Activated CD4-positive, alpha-beta T cell treated with anti-CD3 and anti-CD28 coated beads, Interleukin-2, amount 10 ng/mL, durations not matched to agents 7 days and 5 days (primary cell): ENCODE measurements at regions not wholly inside any gene's neighbourhood (a gene's known extent, or its start where the extent isn't known, plus 50 kb on each side); places are given as distances from the start of the nearest gene placed in this dataset.

Experiments used
- CTCF ChIA-PET: fragments of 350-600 bp; sonication (Branson Sonifier 250); formaldehyde crosslinking; loops from one replicate; lab custom pipeline; 2021; ENCODE audit warnings: antibody characterized with exemption; lab: Charles Lee
- POLR2A ChIA-PET: fragments of 350-600 bp; sonication (Branson Sonifier 250); formaldehyde crosslinking; loops from one replicate; lab custom pipeline; 2021; ENCODE audit warnings: antibody characterized with exemption; lab: Charles Lee
- DNase-seq: peaks from one replicate; pipeline ENCODE4 v3.0.0-alpha.2; 2020
- H3K27ac Mint-ChIP-seq: one replicate; pipeline ENCODE4 v1.8.0; 2021; ENCODE audit warnings: mild to moderate bottlenecking, moderate library complexity, mixed read lengths
- H3K27me3 Mint-ChIP-seq: one replicate; pipeline ENCODE4 v1.8.0; 2021; ENCODE audit warnings: mixed read lengths
- H3K36me3 Mint-ChIP-seq: one replicate; pipeline ENCODE4 v1.8.0; 2021; ENCODE audit warnings: low read depth, mixed read lengths
- H3K4me1 Mint-ChIP-seq: one replicate; pipeline ENCODE4 v1.8.0; 2021; ENCODE audit warnings: mixed read lengths
- H3K4me3 Mint-ChIP-seq: one replicate; pipeline ENCODE4 v1.8.0; 2021; ENCODE audit warnings: mild to moderate bottlenecking, moderate library complexity, mixed read lengths
- H3K9me3 Mint-ChIP-seq: one replicate; pipeline ENCODE4 v1.8.0; 2021; ENCODE audit warnings: mixed read lengths

DNA sequence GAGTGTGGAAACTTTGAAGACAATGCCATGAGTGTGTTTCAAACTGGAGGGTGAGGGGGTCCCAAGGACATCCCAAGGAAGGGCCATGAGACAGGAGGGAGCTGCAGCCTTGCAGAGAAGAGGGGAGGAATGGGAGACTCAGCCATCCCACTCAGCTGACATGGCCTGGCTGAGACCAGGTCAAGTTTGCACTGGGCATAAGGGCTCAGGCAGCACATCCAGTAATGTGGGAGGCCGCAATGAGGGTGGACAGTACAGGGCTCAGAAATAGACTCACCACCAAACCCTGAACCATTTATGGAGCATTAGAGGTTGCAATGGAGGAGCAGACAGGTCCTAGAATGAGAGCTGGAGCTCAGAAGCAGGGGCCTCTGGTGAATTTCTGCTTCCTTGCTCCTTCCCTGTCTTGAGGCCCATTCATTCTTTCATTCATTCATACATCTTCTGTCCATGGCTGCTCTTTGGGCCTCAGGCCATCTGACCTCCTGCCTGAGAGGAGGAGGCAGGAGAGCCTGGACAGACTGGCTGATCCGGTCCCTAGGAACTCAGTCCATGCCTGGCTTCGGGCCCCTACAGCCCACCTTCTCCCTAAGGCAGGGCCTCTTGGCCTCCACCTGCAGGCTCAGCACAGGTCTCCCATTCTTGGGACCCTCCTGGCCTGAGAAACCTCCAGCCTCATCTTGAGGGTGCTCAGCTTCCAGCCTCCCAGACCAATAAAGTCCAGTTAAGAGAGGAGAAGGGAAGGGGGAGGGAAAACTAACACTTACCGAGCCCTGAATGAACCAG, 70.5 kb upstream of the CDH5 start:
- Mint-ChIP-seq H3K4me1 (peaks cover 14% of the 10 kb centered on the region), H3K36me3 (no peaks in the 10 kb centered on the region), H3K27ac (no peak overlapping the region), H3K27me3 (peaks cover 2% of the 10 kb centered on the region), H3K4me3 (no peak overlapping the region), H3K9me3 (peaks cover 7% of the 10 kb centered on the region)
- no peak for DNase-seq
- CTCF ChIA-PET: no interaction called here
- POLR2A ChIA-PET: no interaction called here

DNA sequence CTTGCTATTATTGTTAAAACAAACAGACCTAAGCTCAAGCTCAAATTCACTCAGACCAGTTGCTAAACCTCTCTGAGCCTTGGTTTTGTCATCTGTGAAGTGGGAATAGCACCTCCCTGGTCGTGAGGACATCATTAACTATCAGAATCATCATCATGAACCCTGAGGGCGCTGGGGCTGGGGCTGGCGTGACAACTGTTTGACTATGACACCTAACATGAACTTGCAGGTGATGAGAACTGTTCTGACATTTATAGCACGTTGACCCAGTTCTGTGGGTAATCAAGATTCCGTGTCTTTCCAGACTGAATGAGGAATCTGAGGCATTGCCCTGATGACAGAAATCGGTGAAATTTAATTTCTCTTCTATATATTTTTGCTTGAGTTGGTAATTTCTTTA, 71.3 kb upstream of the CDH5 start:
- CTCF ChIA-PET: no interaction called here
- Mint-ChIP-seq H3K36me3 (no peaks in the 10 kb centered on the region), H3K27me3 (peaks cover 2% of the 10 kb centered on the region), H3K9me3 (peaks cover 4% of the 10 kb centered on the region), H3K27ac (no peak overlapping the region), H3K4me1 (peaks cover 10% of the 10 kb centered on the region), H3K4me3 (no peak overlapping the region)
- DNase-seq: no peak
- POLR2A ChIA-PET: no interaction called here

DNA sequence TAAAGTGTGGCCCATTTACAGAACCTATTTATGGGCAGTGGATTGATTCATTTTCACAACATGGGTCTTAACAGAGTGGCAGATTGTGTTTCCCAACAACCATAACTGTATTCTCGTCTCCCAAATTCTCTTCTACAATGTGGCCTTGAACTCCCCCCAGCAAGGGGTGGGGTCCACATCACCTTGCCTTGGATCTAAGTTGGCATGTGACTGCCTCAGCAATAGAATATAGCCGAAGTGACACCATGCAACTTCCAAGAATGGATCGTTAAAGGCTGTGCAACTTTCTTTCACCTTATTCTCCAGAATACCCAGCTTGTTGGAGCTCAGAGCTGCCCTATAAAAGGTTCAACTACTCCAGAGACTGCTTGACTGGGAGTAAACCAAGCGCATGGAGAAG, 72.0 kb upstream of the CDH5 start:
- no peak for DNase-seq
- ChIA-PET CTCF (no interaction called here), POLR2A (no interaction called here)
- peaks cover 2% of the 10 kb centered on the region for H3K27me3 Mint-ChIP-seq
- H3K4me3 Mint-ChIP-seq: no peak overlapping the region
- H3K4me1 Mint-ChIP-seq: peaks cover 6% of the 10 kb centered on the region
- peaks cover 4% of the 10 kb centered on the region for H3K9me3 Mint-ChIP-seq
- no peak overlapping the region for H3K27ac Mint-ChIP-seq
- H3K36me3 Mint-ChIP-seq: no peaks in the 10 kb centered on the region

DNA sequence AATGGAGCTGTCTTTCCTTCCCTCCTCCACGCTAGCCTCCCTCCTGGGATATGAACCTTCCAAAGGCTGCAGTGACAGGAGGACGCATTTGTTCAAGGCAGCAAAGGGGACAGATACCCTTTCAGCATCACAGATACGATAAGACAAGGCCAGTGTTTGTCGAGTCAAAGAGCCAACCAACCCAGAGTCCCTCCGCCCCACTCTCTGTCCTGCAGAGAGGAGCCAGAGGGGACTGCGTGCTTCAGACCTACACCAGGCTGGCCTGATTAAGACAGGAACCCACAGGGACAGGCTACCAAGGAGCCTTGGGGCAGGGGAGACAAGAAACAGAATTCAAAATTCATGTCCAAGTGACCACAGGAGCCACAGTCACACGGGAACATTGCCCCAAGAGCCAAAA, 72.6 kb upstream of the CDH5 start:
- ChIA-PET POLR2A (no interaction called here), CTCF (no interaction called here)
- DNase-seq: no peak
- Mint-ChIP-seq H3K27me3 (peaks cover 2% of the 10 kb centered on the region), H3K36me3 (no peaks in the 10 kb centered on the region), H3K4me1 (peaks cover under 1% of the 10 kb centered on the region), H3K4me3 (no peak overlapping the region), H3K27ac (no peak overlapping the region), H3K9me3 (peaks cover under 1% of the 10 kb centered on the region)

DNA sequence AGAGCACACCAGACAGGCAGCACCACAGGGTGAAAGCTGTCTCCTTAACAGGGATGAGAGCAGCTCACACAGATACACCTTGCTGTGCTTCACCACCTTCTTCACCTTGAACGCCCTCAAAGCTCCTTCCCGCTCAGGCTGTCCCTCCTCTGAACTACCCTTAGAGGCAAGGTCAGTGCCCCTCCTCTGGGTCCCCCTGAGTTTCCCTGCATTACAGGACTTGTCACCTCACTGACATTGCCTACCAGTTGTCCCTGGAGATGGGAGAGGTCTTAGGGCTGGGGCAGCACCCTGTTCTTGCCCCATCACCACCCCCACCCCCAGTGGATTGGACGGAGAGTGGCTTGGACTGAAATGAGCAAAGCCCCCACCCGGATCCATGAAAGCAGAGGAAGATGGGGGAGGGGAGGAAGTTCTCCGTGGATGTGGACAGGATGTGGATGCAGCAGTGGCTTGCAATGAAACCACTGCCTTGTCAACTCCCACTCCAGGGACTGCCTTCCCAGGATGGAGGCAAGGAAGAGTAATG, 73.2 kb upstream of the CDH5 start:
- DNase-seq: no peak
- CTCF ChIA-PET: no interaction called here

DNA sequence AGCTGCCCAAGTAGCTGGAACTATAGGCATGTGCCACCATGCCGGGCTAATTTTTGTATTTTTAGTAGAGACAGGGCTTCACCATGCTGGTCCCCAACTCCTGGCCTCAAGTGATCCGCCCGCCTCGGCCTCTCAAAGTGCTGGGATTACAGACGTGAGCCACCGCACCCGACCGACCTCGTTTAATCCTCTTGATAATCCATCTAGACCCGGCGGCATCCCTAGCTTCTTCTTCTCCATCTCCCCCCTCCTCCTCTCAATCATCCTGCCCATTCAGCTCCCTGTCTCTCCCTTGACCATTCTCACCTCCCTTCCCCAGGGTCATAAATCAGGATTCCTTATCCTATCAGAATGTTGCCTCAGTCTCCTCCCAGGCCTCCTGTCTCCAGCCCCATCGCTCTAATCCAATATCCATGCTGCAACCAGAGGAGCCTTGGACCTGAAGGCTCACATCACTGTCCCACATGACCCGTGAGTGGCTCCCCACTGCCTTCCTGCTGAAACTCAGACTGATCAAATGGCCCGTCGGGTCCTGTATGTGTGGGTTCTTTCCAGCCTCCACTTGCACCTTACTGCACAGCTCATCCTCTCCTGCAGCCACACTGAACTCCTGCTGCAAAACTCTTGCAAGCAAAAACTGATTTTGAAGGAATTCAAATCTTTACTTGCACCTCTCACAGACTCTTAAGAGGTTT, 74.1 kb upstream of the CDH5 start:
- H3K27ac Mint-ChIP-seq: no peak overlapping the region
- H3K4me1 Mint-ChIP-seq: no peaks in the 10 kb centered on the region
- no peaks in the 10 kb centered on the region for H3K9me3 Mint-ChIP-seq
- peaks cover 2% of the 10 kb centered on the region for H3K27me3 Mint-ChIP-seq
- CTCF ChIA-PET: interaction anchor here (1.4 kb wide), 1 partner anchor 19 kb away, joined by 4 read pairs; no protein-coding TSS in a partner anchor
- no peaks in the 10 kb centered on the region for H3K36me3 Mint-ChIP-seq
- no peak for DNase-seq
- H3K4me3 Mint-ChIP-seq: no peak overlapping the region
- POLR2A ChIA-PET: no interaction called here

More for the DNA sequence above, 73.2 kb upstream of the CDH5 start:
- H3K4me1 Mint-ChIP-seq: no peaks in the 10 kb centered on the region
- no peaks in the 10 kb centered on the region for H3K9me3 Mint-ChIP-seq
- no peak overlapping the region for H3K27ac Mint-ChIP-seq
- no peaks in the 10 kb centered on the region for H3K36me3 Mint-ChIP-seq
- H3K4me3 Mint-ChIP-seq: no peak overlapping the region
- POLR2A ChIA-PET: no interaction called here
- H3K27me3 Mint-ChIP-seq: peaks cover 2% of the 10 kb centered on the region

DNA sequence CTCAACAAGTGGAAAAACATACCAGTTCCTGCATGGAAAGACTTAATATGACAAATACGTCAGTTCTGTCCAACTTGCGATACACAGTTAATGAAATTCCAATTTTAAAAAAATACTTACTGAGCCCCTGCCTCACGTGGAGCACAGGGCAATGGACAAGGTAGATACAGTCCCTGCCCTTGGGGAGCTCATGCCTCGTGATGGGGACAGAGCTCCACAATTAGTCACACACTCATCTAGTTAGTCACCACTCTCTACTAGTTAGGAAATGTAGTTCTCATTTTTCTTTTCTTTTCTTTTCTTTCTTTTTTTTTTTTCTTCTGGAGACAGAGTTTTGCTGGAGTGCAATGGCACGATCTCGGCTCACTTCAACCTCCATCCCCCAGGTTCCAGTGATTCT, 74.7 kb upstream of the CDH5 start:
- Mint-ChIP-seq H3K9me3 (no peaks in the 10 kb centered on the region), H3K27ac (no peak overlapping the region), H3K27me3 (peaks cover 2% of the 10 kb centered on the region), H3K4me3 (no peak overlapping the region), H3K4me1 (no peaks in the 10 kb centered on the region), H3K36me3 (no peaks in the 10 kb centered on the region)
- ChIA-PET POLR2A (no interaction called here), CTCF (interaction anchor here (1.4 kb wide), 1 partner anchor 18 kb away, joined by 4 read pairs; no protein-coding TSS in a partner anchor)
- DNase-seq: no peak

DNA sequence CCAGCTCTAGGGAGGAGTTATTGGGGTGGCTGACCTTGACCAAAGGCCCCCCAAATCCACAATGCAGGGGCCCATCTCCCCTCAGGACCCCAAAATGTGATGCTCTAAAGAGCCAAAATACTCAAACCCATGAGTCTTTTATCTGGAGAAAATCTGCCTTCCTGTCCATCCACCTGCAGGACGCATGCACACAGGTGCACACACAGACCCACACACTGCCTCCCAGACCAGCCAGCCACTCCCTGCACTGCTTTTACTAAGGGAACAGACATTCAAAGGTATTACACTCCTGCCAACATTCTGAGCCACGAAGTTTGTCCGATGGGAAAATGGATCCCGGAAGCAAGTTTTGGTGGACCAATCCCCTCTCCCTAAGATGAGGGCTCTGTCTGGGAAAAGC, 76.1 kb upstream of the CDH5 start:
- CTCF ChIA-PET: no interaction called here
- no peaks in the 10 kb centered on the region for H3K27me3 Mint-ChIP-seq
- H3K36me3 Mint-ChIP-seq: no peaks in the 10 kb centered on the region
- no peaks in the 10 kb centered on the region for H3K9me3 Mint-ChIP-seq
- DNase-seq: no peak
- POLR2A ChIA-PET: no interaction called here
- H3K4me1 Mint-ChIP-seq: no peaks in the 10 kb centered on the region
- no peak overlapping the region for H3K4me3 Mint-ChIP-seq
- H3K27ac Mint-ChIP-seq: no peak overlapping the region

DNA sequence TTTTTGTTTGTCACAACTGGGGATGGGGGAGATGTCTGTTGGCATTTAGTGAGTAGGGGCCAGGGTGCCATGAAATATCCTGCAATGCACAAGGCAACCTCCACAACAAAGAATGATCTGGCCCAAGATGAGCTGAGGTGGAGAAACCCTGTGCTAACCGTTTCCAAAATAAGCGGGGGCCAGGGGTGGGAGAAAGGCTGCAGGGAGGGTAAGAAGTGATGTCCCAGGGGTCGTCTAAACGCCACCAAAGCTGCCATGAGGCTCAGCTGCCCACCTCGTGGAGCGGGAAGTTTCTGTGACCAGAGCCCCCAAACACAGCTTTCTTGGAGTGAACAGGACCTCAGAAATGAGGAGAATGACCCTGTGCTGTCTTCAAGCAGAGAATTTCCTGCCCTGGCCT, 76.5 kb upstream of the CDH5 start:
- ChIA-PET CTCF (no interaction called here), POLR2A (no interaction called here)
- Mint-ChIP-seq H3K4me1 (no peaks in the 10 kb centered on the region), H3K27me3 (no peaks in the 10 kb centered on the region), H3K27ac (no peak overlapping the region), H3K9me3 (no peaks in the 10 kb centered on the region), H3K36me3 (no peaks in the 10 kb centered on the region), H3K4me3 (no peak overlapping the region)
- DNase-seq: no peak

DNA sequence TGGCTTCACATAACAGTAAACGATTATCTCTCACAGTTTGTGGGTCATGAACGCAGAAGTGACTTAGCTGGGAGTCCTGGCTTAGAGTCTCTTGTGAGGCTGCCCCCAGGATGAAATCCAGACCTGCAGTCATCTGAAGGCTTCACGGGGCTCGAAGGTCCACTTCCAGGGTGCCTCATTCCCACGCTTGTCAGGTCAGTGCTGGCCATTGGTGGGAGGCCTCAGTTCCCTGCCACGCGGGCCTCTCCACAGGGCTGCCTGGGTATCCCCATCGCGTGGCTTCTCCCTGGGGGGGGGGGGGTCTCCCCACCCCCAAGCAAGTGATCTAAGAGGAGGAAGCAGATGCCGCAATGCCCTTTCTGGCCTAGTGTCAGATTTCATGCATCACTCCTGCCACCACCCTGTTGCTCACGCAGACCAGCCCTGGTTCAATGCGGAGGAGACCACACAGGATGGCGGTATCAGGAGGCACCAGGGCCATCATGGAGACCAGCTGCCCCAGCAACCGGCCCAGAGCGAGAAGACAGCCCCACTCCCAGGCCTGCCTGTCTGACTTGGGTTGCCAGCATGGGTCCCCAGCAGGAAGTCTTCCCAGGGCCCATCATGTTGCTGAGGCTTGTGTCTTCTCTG, 77.3 kb upstream of the CDH5 start:
- no peak for DNase-seq
- no peak overlapping the region for H3K4me3 Mint-ChIP-seq
- no peak overlapping the region for H3K27ac Mint-ChIP-seq
- ChIA-PET POLR2A (no interaction called here), CTCF (interaction anchor here (0.6 kb wide), 1 partner anchor 477 kb away, joined by 3 read pairs; no protein-coding TSS in a partner anchor)
- H3K4me1 Mint-ChIP-seq: no peaks in the 10 kb centered on the region
- no peaks in the 10 kb centered on the region for H3K27me3 Mint-ChIP-seq
- H3K9me3 Mint-ChIP-seq: no peaks in the 10 kb centered on the region
- H3K36me3 Mint-ChIP-seq: no peaks in the 10 kb centered on the region

DNA sequence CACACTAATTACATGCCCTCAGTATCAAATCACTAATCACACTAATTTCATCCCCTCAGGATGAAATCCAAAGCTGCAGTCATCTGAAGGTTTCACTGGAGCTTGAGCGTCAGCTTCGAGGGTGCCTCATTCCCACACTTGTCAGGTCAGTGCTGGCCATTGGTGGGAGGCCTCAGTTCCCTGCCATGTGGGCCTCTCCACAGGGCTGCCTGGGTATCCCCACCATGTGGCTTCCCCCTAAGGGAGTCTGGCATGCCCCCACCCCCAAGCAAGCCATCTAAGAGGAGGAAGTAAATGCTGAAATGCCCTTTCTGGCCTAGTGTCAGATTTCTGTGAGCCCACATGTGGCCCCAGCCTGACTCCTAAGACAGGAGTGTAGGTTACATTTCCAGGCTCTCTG, 78.6 kb upstream of the CDH5 start:
- DNase-seq: no peak
- ChIA-PET CTCF (no interaction called here), POLR2A (no interaction called here)
- Mint-ChIP-seq H3K27me3 (no peaks in the 10 kb centered on the region), H3K27ac (no peak overlapping the region), H3K4me3 (no peak overlapping the region), H3K36me3 (no peaks in the 10 kb centered on the region), H3K4me1 (no peaks in the 10 kb centered on the region), H3K9me3 (no peaks in the 10 kb centered on the region)

DNA sequence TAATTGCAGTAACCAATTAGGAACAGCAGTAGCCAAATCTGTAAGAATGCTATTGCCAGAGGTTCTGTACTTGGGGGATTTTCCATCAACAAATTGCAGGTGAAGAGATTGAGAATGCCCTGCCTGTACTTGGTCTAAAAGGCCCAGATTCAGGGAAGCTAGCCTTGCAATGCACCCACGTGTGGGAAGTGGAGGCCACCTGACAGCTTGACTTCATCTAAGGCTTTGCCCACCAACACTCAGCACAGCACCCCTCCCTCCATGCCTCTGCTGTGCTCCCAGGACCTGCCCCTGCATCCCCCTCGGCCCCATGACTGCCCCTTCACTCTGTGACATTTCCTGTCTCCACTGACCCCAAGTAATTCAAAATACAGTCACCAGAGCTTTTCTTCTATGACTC, 79.1 kb upstream of the CDH5 start:
- Mint-ChIP-seq H3K4me3 (no peak overlapping the region), H3K27ac (no peak overlapping the region), H3K27me3 (peaks cover 5% of the 10 kb centered on the region), H3K36me3 (no peaks in the 10 kb centered on the region), H3K9me3 (no peaks in the 10 kb centered on the region), H3K4me1 (no peaks in the 10 kb centered on the region)
- no peak for DNase-seq
- ChIA-PET POLR2A (no interaction called here), CTCF (no interaction called here)

DNA sequence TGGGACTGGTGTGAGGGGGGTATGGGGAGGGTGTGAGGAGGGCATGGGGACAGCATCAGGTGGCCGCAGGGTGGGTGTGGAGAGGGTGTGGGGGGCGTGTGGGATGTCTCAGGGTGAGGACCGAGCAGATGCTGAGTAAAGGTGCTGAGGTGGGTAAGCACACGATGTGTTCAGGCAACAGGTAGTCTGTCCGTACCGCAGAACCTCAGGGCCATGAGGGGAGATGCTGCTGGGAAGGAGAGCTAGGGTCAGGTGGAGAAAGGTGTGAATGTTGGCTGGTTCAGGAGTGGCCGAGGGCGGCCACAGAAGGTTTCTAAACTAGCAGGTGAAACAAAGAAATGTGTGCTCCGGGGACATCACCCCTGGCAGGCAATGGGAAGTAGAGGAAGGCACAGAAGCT, 80.0 kb upstream of the CDH5 start:
- peaks cover 12% of the 10 kb centered on the region for H3K27me3 Mint-ChIP-seq
- H3K4me3 Mint-ChIP-seq: no peak overlapping the region
- H3K9me3 Mint-ChIP-seq: no peaks in the 10 kb centered on the region
- H3K4me1 Mint-ChIP-seq: no peaks in the 10 kb centered on the region
- DNase-seq: no peak
- POLR2A ChIA-PET: no interaction called here
- H3K27ac Mint-ChIP-seq: no peak overlapping the region
- CTCF ChIA-PET: no interaction called here
- H3K36me3 Mint-ChIP-seq: no peaks in the 10 kb centered on the region
